H1 (cell line): ENCODE measurements at regions not wholly inside any gene's neighbourhood (a gene's known extent, or its start where the extent isn't known, plus 50 kb on each side); places are given as distances from the start of the nearest gene placed in this dataset.

Source experiments
- CTCF ChIA-PET: fragments of 300-600 bp; sonication (Branson Sonifier 250); formaldehyde crosslinking; loops from one replicate; lab custom pipeline; 2021; ENCODE audit not compliant: partially characterized antibody; lab: Charles Lee
- POLR2A ChIA-PET: fragments of 300-600 bp; sonication (Branson Sonifier 250); formaldehyde crosslinking; loops from one replicate; lab custom pipeline; 2021; ENCODE audit warnings: inconsistent platforms; ENCODE audit not compliant: partially characterized antibody; lab: Charles Lee
- DNase-seq, 2 experiments: peaks; one replicate each; pipeline versions ENCODE4 v3.0.0 to v3.0.0-alpha.2; 2010 to 2022; ENCODE audit warnings: low spot score in 2 of 2, low read depth in 1 of 2, mixed read lengths in 1 of 2
- FAIRE-seq: peaks from 2 replicates; lab custom pipeline; 2011; peaks lifted over from hg19 to GRCh38; lab: Jason Lieb, UNC
- H2AFZ ChIP-seq: 2 replicates; pipeline ENCODE4 v1.8.1; 2012; ENCODE audit warnings: low read length, inconsistent platforms
- H2AK5ac ChIP-seq: 2 replicates; pipeline ENCODE4 v1.6.1; 2013; ENCODE audit warnings: low read depth, low read length
- H2BK120ac ChIP-seq: replicated peaks from 2 replicates; pipeline ENCODE3; 2013; ENCODE audit warnings: low read depth, low read length, inconsistent platforms
- H2BK12ac ChIP-seq: 2 replicates; pipeline ENCODE4 v1.6.1; 2013; ENCODE audit warnings: low read depth, low read length
- H2BK15ac ChIP-seq: 2 replicates; pipeline ENCODE4 v1.6.1; 2013; ENCODE audit warnings: low read length
- H2BK20ac ChIP-seq: 2 replicates; pipeline ENCODE4 v1.6.1; 2013; ENCODE audit warnings: low read length
- H2BK5ac ChIP-seq: 2 replicates; pipeline ENCODE4 v1.6.1; 2013; ENCODE audit warnings: low read depth, low read length
- H3K14ac ChIP-seq: 2 replicates; pipeline ENCODE4 v1.6.1; 2013; ENCODE audit warnings: inconsistent platforms; ENCODE audit not compliant: insufficient read length
- H3K18ac ChIP-seq: 2 replicates; pipeline ENCODE4 v1.6.1; 2013; ENCODE audit warnings: low read length; ENCODE audit errors: extremely low read depth
- H3K23ac ChIP-seq: 2 replicates; pipeline ENCODE4 v1.6.1; 2013; ENCODE audit warnings: inconsistent platforms; ENCODE audit not compliant: insufficient read length
- H3K23me2 ChIP-seq: 2 replicates; pipeline ENCODE4 v1.6.1; 2013; ENCODE audit warnings: low read depth, low read length
- H3K27ac ChIP-seq: 2 replicates; pipeline ENCODE4 v1.6.1; 2011; ENCODE audit warnings: low read depth, low read length, inconsistent platforms
- H3K27me3 ChIP-seq, 4 experiments: replicated peaks in 1 of 4; 1 replicate in 1 of 4; 2 replicates in 3 of 4; pipeline versions ENCODE4 v1.6.1 to v1.8.1; 2011 to 2013; ENCODE audit warnings: low read length in 3 of 4, mild to moderate bottlenecking in 3 of 4, inconsistent platforms in 2 of 4, mixed read lengths in 2 of 4, moderate library complexity in 1 of 4; ENCODE audit not compliant: control insufficient read depth in 3 of 4, insufficient read depth in 3 of 4; ENCODE audit errors: extremely low read depth in 1 of 4
- H3K36me3 ChIP-seq, 4 experiments: 2 replicates each; pipeline versions ENCODE4 v1.6.1 to v1.8.1; 2011 to 2013; ENCODE audit warnings: mild to moderate bottlenecking in 4 of 4, low read length in 3 of 4, moderate library complexity in 2 of 4, control low read depth in 1 of 4, inconsistent platforms in 1 of 4; ENCODE audit not compliant: insufficient read depth in 4 of 4, control insufficient read depth in 2 of 4
- H3K4ac ChIP-seq: replicated peaks from 2 replicates; pipeline ENCODE3; 2013; ENCODE audit warnings: low read length, low read depth, mixed read lengths, inconsistent platforms; ENCODE audit not compliant: insufficient read length
- H3K4me1 ChIP-seq, 4 experiments: replicated peaks in 1 of 4; 1 replicate in 1 of 4; 2 replicates in 3 of 4; pipeline versions ENCODE4 v1.6.1 to v1.8.1; 2011 to 2013; ENCODE audit warnings: low read length in 3 of 4, inconsistent platforms in 2 of 4, mixed read lengths in 1 of 4; ENCODE audit not compliant: insufficient read depth in 4 of 4, control insufficient read depth in 3 of 4
- H3K4me2 ChIP-seq, 2 experiments: 2 replicates each; pipeline versions ENCODE4 v1.6.1 to v1.8.1; 2011 to 2013; ENCODE audit warnings: low read depth in 2 of 2, low read length in 2 of 2, control low read depth in 1 of 2, inconsistent platforms in 1 of 2, mild to moderate bottlenecking in 1 of 2; ENCODE audit not compliant: insufficient read depth in 1 of 2
- H3K4me3 ChIP-seq, 4 experiments: fragments of 200-600, 300-600 bp in 1 of 4; sonication (generic), shearing (Covaris generic), sonication (Bioruptor Twin) in 1 of 4; 2 replicates each; pipeline versions ENCODE4 v1.5.1 to v1.8.1; 2011 to 2016; ENCODE audit warnings: low read length in 4 of 4, low read depth in 3 of 4, control low read depth in 2 of 4, inconsistent platforms in 2 of 4, mild to moderate bottlenecking in 2 of 4, mixed read lengths in 1 of 4, moderate library complexity in 1 of 4; ENCODE audit not compliant: insufficient read depth in 2 of 4; ENCODE audit errors: extremely low read depth in 1 of 4
- H3K56ac ChIP-seq: replicated peaks from 2 replicates; pipeline ENCODE3; 2013; ENCODE audit warnings: low read depth, mild to moderate bottlenecking, mixed read lengths, low read length, inconsistent platforms; ENCODE audit not compliant: insufficient read length
- H3K79me1 ChIP-seq: 2 replicates; pipeline ENCODE4 v1.6.1; 2013; ENCODE audit warnings: low read depth, low read length, control low read depth
- H3K79me2 ChIP-seq, 2 experiments: 2 replicates each; pipeline versions ENCODE4 v1.6.1 to v1.8.1; 2012 to 2013; ENCODE audit warnings: low read length in 2 of 2, mild to moderate bottlenecking in 2 of 2, inconsistent platforms in 1 of 2; ENCODE audit not compliant: insufficient read depth in 2 of 2, control insufficient read depth in 1 of 2
- H3K9ac ChIP-seq, 4 experiments: replicated peaks in 1 of 4; 1 replicate in 1 of 4; 2 replicates in 3 of 4; pipeline versions ENCODE4 v1.6.1 to v1.8.1; 2011 to 2013; ENCODE audit warnings: low read depth in 3 of 4, low read length in 3 of 4, control low read depth in 2 of 4, mild to moderate bottlenecking in 2 of 4, moderate library complexity in 2 of 4, inconsistent platforms in 1 of 4; ENCODE audit errors: extremely low read depth in 1 of 4
- H3K9me3 ChIP-seq, 2 experiments: 2 replicates each; pipeline versions ENCODE4 v1.6.1 to v1.8.1; 2012 to 2013; ENCODE audit warnings: mild to moderate bottlenecking in 2 of 2, moderate library complexity in 2 of 2, control low read depth in 1 of 2, inconsistent platforms in 1 of 2, low read depth in 1 of 2, low read length in 1 of 2, mixed read lengths in 1 of 2; ENCODE audit not compliant: insufficient read depth in 2 of 2
- H4K20me1 ChIP-seq, 2 experiments: replicated peaks in 1 of 2; 2 replicates each; pipeline versions ENCODE3 to v1.8.1; 2011 to 2013; ENCODE audit warnings: inconsistent platforms in 2 of 2, low read length in 2 of 2, mild to moderate bottlenecking in 1 of 2; ENCODE audit not compliant: insufficient read depth in 2 of 2, control insufficient read depth in 1 of 2
- H4K5ac ChIP-seq: 2 replicates; pipeline ENCODE4 v1.6.1; 2013; ENCODE audit warnings: low read length, low read depth, mixed read lengths, inconsistent platforms; ENCODE audit not compliant: insufficient read length
- H4K8ac ChIP-seq: 2 replicates; pipeline ENCODE4 v1.8.0; 2013; ENCODE audit warnings: mild to moderate bottlenecking, moderate library complexity, low read length, inconsistent platforms; ENCODE audit not compliant: insufficient read depth; ENCODE audit errors: extremely low read depth
- H4K91ac ChIP-seq: replicated peaks from 2 replicates; pipeline ENCODE3; 2013; ENCODE audit warnings: low read length, mixed read lengths, inconsistent platforms; ENCODE audit not compliant: insufficient read length
- RAD21 ChIP-seq, 2 experiments: IDR thresholded peaks in 1 of 2; conservative IDR thresholded peaks in 1 of 2; 2 replicates each; pipeline ENCODE4 v1.6.1; 2011; ENCODE audit warnings: low read depth in 2 of 2, low read length in 2 of 2, improper control_type of control experiment in 1 of 2, inconsistent platforms in 1 of 2, mild to moderate bottlenecking in 1 of 2, moderate library complexity in 1 of 2
- RBBP5 ChIP-seq: IDR thresholded peaks from 2 replicates; pipeline ENCODE4 v1.7.1; 2012; ENCODE audit warnings: low read depth, mild to moderate bottlenecking, inconsistent platforms, low read length, moderate library complexity, borderline replicate concordance
- ZNF274 ChIP-seq: IDR thresholded peaks from 2 replicates; pipeline ENCODE4 v1.7.0; 2012; ENCODE audit warnings: low read length, borderline replicate concordance; ENCODE audit errors: extremely low read depth
- WGBS, 2 experiments: shearing (Covaris generic) in 1 of 2; methylation state at CpG; one replicate each; pipeline versions ENCODE4 v1.1.6 to v1.1.7; 2013 to 2015; ENCODE audit warnings: low lambda C conversion rate in 2 of 2, mixed read lengths in 2 of 2, inconsistent platforms in 1 of 2, low coverage in 1 of 2, missing lambda C conversion rate in 1 of 2; ENCODE audit not compliant: insufficient replicate concordance in 2 of 2, insufficient coverage in 1 of 2, insufficient read length in 1 of 2; ENCODE audit errors: extremely low coverage in 1 of 2, missing lambda C conversion rate in 1 of 2; 5-methylcytosine and 5-hydroxymethylcytosine counted together

DNA sequence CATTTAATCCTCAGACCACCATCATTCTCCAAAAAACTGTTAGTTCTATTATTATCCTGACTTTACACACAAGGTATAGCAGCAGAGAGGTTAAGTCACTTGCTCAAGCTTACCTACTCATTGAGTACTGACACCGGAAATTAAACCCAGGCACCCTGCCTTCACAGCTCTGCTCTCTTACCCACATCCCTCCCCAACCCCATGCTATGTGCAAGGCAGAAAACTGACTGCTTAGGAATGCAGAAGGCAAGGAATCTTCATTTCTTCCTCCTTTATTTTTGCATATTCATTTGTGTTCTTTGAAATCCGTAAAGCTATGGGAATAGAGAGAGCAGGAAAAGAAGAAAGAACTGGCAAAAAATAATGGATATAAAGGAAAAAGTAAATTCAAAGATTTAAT lies 261.8 kb downstream of the PAPSS1 start:
- no peaks in the 10 kb centered on the region for H3K36me3 ChIP-seq
- no peak overlapping the region for H2BK15ac ChIP-seq
- no peak overlapping the region for H3K56ac ChIP-seq
- H3K4me1 ChIP-seq: peaks cover 0 to 3% (median 1%) of the 10 kb centered on the region in 4 experiments; a peak in 2 of 7 replicates
- H3K9me3 ChIP-seq: no peaks in the 10 kb centered on the region
- no peak overlapping the region for H3K4ac ChIP-seq
- no peak for DNase-seq
- H2AK5ac ChIP-seq: no peak overlapping the region
- H2BK12ac ChIP-seq: no peak overlapping the region
- no peak for TF ChIP-seq RBBP5
- no peak for TF ChIP-seq ZNF274
- TF ChIP-seq RAD21 (IDR thresholded peaks at IDR 0.05 in 1 of 2, conservative IDR thresholded peaks at IDR 0.05 in 1 of 2; ENCODE audit: low read depth in 2 of 2, low read length in 2 of 2): no peak
- TF ChIP-seq, all 59 proteins: peak for 0
- FAIRE-seq: no peak
- H2BK120ac ChIP-seq: no peak overlapping the region
- H4K20me1 ChIP-seq: no peaks in the 10 kb centered on the region
- no peak overlapping the region for H3K4me2 ChIP-seq
- no peak overlapping the region for H4K5ac ChIP-seq
- H2BK5ac ChIP-seq: no peak overlapping the region
- no peak overlapping the region for H3K4me3 ChIP-seq
- no peak overlapping the region for H3K9ac ChIP-seq
- no peak overlapping the region for H2AFZ ChIP-seq
- no peak overlapping the region for H3K27ac ChIP-seq
- ChIA-PET CTCF (interaction anchor here (1.3 kb wide), 1 partner anchor 9 kb away, joined by 3 read pairs; no protein-coding TSS in a partner anchor), POLR2A (no interaction called here)
- no peak overlapping the region for H3K18ac ChIP-seq
- H3K79me1 ChIP-seq: no peaks in the 10 kb centered on the region
- H3K14ac ChIP-seq: no peak overlapping the region
- no peak overlapping the region for H3K23ac ChIP-seq
- no peaks in the 10 kb centered on the region; the same call in 1 of the 2 replicates for H3K23me2 ChIP-seq
- no peaks in the 10 kb centered on the region for H3K79me2 ChIP-seq
- H2BK20ac ChIP-seq: no peak overlapping the region
- 64% methylated on average over 2 of the region's 2 CpGs; no CpG with 5 or more reads in 1 of the 2 experiments for WGBS, 2 experiments
- H3K27me3 ChIP-seq: no peaks in the 10 kb centered on the region
- no peak overlapping the region for H4K8ac ChIP-seq
- no peak overlapping the region for H4K91ac ChIP-seq
